Stimulated activated CD8-positive, alpha-beta memory T cell treated with anti-CD3 and anti-CD28 coated beads, Interleukin-12 subunit alpha, Interleukin-12 subunit beta, amount 100 ng/mL, for 24 hours (primary cell): ENCODE measurements at regions not wholly inside any gene's neighbourhood (a gene's known extent, or its start where the extent isn't known, plus 50 kb on each side); places are given as distances from the start of the nearest gene placed in this dataset.
A peak's percentile ranks its signal among the peaks of the same experiment; 100 is the strongest.
"Not testable (repeated sequence)": the region's sequence is repeated elsewhere in the genome, so short reads cannot be mapped to it uniquely, and the experiment has no call there.

Experiments used
- DNase-seq: peaks from one replicate; pipeline ENCODE4 v3.0.0-alpha.2; 2020; ENCODE audit errors: extremely low read depth

GRCh38 chr2:8495189-8495989 lies 186.5 kb upstream of the ID2 start:
- no peak for DNase-seq

GRCh38 chr2:8496079-8496478 lies 185.8 kb upstream of the ID2 start:
- DNase-seq: no peak

GRCh38 chr2:8496617-8497016 lies 185.2 kb upstream of the ID2 start:
- DNase-seq: no peak

- no peak for DNase-seq
Measured at GRCh38 chr2:8498994-8499393, 182.9 kb upstream of the ID2 start.

GRCh38 chr2:8500124-8501054 lies 181.5 kb upstream of the ID2 start:
- DNase-seq: no peak

GRCh38 chr2:8501061-8501720 lies 180.7 kb upstream of the ID2 start:
- no peak for DNase-seq

GRCh38 chr2:8502316-8502715 lies 179.5 kb upstream of the ID2 start:
- no peak for DNase-seq

- DNase-seq: no peak
Measured at GRCh38 chr2:8505311-8505920, 176.4 kb upstream of the ID2 start.

GRCh38 chr2:8506746-8507145 lies 175.1 kb upstream of the ID2 start:
- DNase-seq: no peak

GRCh38 chr2:8508766-8509165 lies 173.1 kb upstream of the ID2 start:
- DNase-seq: no peak

GRCh38 chr2:8509621-8510020 lies 172.2 kb upstream of the ID2 start:
- no peak for DNase-seq

GRCh38 chr2:8510055-8510454 lies 171.8 kb upstream of the ID2 start:
- not testable (repeated sequence) for DNase-seq

GRCh38 chr2:8510519-8510918 lies 171.3 kb upstream of the ID2 start:
- DNase-seq: no peak

GRCh38 chr2:8511868-8512612 lies 169.8 kb upstream of the ID2 start:
- no peak for DNase-seq

- DNase-seq: no peak
Measured at GRCh38 chr2:8513601-8514273, 168.1 kb upstream of the ID2 start.

GRCh38 chr2:8514274-8514662 lies 167.6 kb upstream of the ID2 start:
- DNase-seq: no peak

- peak; percentile 31 for DNase-seq
Measured at GRCh38 chr2:8514796-8515758, 166.8 kb upstream of the ID2 start.

GRCh38 chr2:8515864-8516533 lies 165.9 kb upstream of the ID2 start:
- no peak for DNase-seq
